ENCODE measurements at regions not wholly inside any gene's neighbourhood (a gene's known extent, or its start where the extent isn't known, plus 50 kb on each side); places are given as distances from the start of the nearest gene placed in this dataset.
"Not testable (repeated sequence)": the region's sequence is repeated elsewhere in the genome, so short reads cannot be mapped to it uniquely, and the experiment has no call there.

DNA sequence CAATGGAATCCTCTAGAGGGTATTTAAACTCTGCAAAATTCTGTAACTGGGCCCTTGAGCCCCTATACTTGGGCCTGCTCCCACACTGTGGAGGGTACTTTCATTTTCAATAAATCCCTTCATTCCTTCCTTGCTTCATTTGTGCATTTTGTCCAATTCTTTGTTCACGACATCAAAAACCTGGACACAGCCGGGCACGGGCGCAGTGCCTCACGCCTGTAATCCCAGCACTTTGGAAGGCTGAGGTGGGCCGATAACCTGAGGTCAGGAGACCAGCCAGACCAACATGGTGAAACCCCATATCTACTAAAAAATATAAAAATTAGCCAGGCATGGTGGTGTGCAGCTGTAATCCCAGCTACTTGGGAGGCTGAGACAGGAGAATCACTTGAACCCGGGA is 714.9 kb upstream of the NOVA1 start:
- H3K4me1 Mint-ChIP-seq (ENCODE audit: low read depth); H3K36me3 Mint-ChIP-seq (ENCODE audit: low read depth); H3K4me3 Mint-ChIP-seq (ENCODE audit: low read depth); DNase-seq (ENCODE audit: low spot score); H3K27me3 Mint-ChIP-seq (ENCODE audit: low read depth); intact Hi-C loops (cut with micrococcal nuclease); H3K27ac Mint-ChIP-seq: not testable (repeated sequence)
- peaks cover 64% of the 10 kb centered on the region for H3K9me3 Mint-ChIP-seq

DNA sequence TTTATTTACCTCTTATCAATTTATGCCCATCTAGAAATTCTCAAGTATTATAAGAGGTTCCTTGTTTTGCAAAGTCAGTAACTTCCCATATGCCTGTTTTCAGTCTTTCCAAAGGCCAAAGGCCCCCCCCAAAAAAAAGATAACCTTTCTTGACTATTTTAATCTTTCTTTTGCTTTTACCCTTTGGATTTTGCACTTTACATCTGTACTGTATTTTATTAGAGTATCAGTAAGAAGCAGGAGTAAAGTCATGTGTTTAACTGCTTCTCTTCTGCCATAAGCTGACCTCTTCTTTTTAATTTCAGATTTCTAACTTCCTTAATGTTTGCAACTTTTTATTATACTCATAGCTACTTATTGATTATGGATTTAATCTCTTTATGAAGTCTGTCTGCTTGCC is 716.4 kb upstream of the NOVA1 start:
- Mint-ChIP-seq H3K4me3 (ENCODE audit: low read depth) (no peak overlapping the region), H3K36me3 (ENCODE audit: low read depth) (no peaks in the 10 kb centered on the region), H3K4me1 (ENCODE audit: low read depth) (no peaks in the 10 kb centered on the region), H3K27me3 (ENCODE audit: low read depth) (no peaks in the 10 kb centered on the region), H3K9me3 (peaks cover 61% of the 10 kb centered on the region), H3K27ac (no peak overlapping the region)
- intact Hi-C loops (cut with micrococcal nuclease), result no loop called here
- no peak for DNase-seq (ENCODE audit: low spot score)

DNA sequence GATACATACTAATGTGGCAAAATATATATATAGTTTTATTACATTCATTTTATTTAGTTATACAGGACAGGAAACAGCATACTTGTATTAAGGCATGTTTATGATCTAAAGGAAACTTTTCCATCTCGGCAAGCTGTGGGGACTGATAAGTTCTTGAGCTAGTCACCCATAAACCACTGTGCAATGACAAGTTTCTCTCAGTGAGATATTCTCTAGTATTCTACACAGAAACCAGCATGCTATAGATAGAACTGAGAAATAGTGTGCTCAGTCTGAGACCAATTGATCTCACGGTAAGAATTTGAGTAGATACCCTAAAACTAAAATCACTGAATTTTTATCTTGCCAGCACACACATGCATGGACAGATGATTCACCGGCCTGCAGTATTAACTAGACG is 717.6 kb upstream of the NOVA1 start:
- Mint-ChIP-seq H3K4me1 (ENCODE audit: low read depth) (no peaks in the 10 kb centered on the region), H3K4me3 (ENCODE audit: low read depth) (no peak overlapping the region), H3K36me3 (ENCODE audit: low read depth) (no peaks in the 10 kb centered on the region), H3K27ac (no peak overlapping the region), H3K9me3 (peaks cover 56% of the 10 kb centered on the region), H3K27me3 (ENCODE audit: low read depth) (no peaks in the 10 kb centered on the region)
- no peak for DNase-seq (ENCODE audit: low spot score)
- intact Hi-C loops (cut with micrococcal nuclease), result no loop called here

DNA sequence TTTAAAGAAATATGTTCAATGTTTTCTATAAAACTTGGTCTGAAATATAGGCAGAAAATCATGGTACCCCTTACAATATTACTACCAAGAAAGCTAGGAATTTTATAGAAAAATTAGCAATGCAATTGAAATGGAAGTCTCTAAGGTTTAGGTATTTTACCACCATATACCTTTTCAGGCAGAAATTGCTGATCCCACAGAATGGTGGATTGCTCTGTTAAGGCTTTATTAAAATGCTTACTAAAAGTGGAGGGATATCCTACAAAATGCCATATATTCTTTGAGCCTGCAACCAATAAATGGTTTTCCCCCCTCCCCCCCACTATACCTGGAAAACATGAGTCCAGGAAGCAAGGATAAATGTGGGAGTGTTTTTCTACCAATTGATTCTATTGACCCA is 718.1 kb upstream of the NOVA1 start:
- Mint-ChIP-seq H3K27ac (no peak overlapping the region), H3K27me3 (ENCODE audit: low read depth) (no peaks in the 10 kb centered on the region), H3K4me3 (ENCODE audit: low read depth) (no peak overlapping the region), H3K9me3 (peaks cover 53% of the 10 kb centered on the region), H3K36me3 (ENCODE audit: low read depth) (no peaks in the 10 kb centered on the region), H3K4me1 (ENCODE audit: low read depth) (no peaks in the 10 kb centered on the region)
- DNase-seq (ENCODE audit: low spot score), result no peak
- intact Hi-C loops (cut with micrococcal nuclease), result no loop called here

DNA sequence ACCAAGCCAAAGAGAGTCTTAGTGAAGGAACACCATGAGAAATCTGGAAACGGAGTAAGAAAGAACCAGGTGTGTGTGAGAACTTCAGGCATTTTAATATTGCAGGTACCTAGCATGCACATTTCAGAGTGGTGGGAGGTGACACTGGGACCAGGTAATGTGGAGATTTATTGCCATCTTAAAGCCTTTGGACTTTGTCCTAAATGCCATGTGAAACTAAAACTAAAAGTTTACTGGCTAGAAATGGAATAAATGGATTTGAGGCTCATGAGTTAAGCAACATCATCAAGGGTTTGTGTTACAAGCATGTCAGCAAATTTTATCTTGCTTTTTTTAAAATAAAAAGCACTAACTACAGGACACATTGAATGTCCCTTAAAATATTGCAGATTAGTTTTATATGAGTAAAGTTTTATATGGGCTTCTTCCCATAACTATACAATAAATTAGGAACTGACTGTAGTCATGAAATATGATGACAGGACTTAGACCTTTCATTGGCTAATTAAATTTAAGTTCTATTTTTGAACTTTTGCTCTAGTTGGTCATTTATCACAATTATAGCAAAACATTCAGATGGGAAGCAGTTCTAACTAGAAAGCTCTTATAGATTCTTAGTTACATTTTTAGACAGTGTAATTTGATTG is 721.1 kb upstream of the NOVA1 start:
- Mint-ChIP-seq H3K9me3 (peaks cover 49% of the 10 kb centered on the region), H3K36me3 (ENCODE audit: low read depth) (no peaks in the 10 kb centered on the region), H3K27ac (no peak overlapping the region), H3K4me1 (ENCODE audit: low read depth) (no peaks in the 10 kb centered on the region), H3K4me3 (ENCODE audit: low read depth) (no peak overlapping the region), H3K27me3 (ENCODE audit: low read depth) (no peaks in the 10 kb centered on the region)
- no peak for DNase-seq (ENCODE audit: low spot score)
- intact Hi-C loops (cut with micrococcal nuclease), result no loop called here

DNA sequence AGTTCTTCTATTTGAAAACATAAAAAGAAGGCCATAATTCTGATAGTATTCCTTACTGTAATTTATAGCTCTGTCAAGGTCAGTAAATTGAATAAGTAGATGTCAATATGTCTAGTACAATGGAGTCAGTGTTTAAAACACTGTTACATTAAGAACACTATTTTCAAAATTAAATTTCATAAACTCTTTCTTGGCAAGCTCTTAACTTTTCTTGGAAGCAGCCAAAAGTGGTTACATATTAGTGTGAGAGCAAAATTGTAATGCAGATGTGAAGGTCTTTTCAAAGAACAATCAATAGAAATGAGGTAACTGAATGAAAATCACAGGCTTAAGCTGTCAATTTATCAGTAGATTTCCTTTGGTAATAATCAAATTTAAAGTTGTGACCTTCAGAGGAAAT is 722.4 kb upstream of the NOVA1 start:
- DNase-seq (ENCODE audit: low spot score), result no peak
- Mint-ChIP-seq H3K4me3 (ENCODE audit: low read depth) (no peak overlapping the region), H3K9me3 (peaks cover 45% of the 10 kb centered on the region), H3K27ac (no peak overlapping the region), H3K4me1 (ENCODE audit: low read depth) (no peaks in the 10 kb centered on the region), H3K27me3 (ENCODE audit: low read depth) (no peaks in the 10 kb centered on the region), H3K36me3 (ENCODE audit: low read depth) (no peaks in the 10 kb centered on the region)
- intact Hi-C loops (cut with micrococcal nuclease), result no loop called here

DNA sequence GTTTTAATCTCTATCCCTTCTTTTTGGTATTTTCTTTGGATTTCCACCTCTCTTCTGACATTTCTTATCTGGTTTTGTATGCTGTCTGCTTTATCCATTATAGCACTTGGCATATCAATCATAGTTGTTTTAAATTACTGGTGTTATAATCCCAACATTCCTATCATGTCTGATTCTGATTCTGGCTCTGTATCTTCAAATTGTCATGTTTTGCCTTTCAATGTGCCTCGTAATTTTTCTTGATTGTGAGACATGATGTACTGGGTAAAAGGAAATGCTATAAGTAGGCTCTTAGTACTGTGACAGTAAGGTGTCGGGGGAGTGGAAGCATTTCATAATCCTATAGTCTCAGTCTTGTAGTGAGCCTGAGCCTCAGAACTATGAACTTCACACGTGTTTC is 729.3 kb upstream of the NOVA1 start:
- Mint-ChIP-seq H3K27ac (no peak overlapping the region), H3K36me3 (ENCODE audit: low read depth) (no peaks in the 10 kb centered on the region), H3K4me1 (ENCODE audit: low read depth) (no peaks in the 10 kb centered on the region), H3K27me3 (ENCODE audit: low read depth) (no peaks in the 10 kb centered on the region), H3K9me3 (peaks cover 59% of the 10 kb centered on the region), H3K4me3 (ENCODE audit: low read depth) (no peak overlapping the region)
- intact Hi-C loops (cut with micrococcal nuclease), result no loop called here
- DNase-seq (ENCODE audit: low spot score), result no peak

DNA sequence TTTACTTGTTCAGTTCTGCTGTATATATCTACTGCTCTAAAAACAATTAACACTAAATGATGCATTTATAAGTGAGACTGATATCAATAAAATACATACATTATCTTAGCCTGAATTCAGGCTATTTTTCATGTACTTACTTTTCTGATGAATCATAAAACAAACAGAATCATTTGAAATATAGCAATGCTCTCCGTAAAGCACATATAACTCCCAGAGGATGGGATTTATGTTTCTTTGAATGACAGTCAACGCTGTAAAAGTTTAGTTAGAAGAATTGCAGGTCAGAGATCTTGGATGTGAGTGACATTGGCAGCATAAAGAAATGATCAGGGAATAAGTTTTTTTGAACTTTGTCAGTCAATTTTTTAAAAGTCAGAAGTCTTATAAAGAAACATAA is 740.2 kb upstream of the NOVA1 start:
- DNase-seq (ENCODE audit: low spot score), result no peak
- Mint-ChIP-seq H3K4me3 (ENCODE audit: low read depth) (no peak overlapping the region), H3K27ac (no peak overlapping the region), H3K4me1 (ENCODE audit: low read depth) (no peaks in the 10 kb centered on the region), H3K9me3 (peaks cover 69% of the 10 kb centered on the region), H3K36me3 (ENCODE audit: low read depth) (no peaks in the 10 kb centered on the region), H3K27me3 (ENCODE audit: low read depth) (no peaks in the 10 kb centered on the region)
- intact Hi-C loops (cut with micrococcal nuclease), result no loop called here

DNA sequence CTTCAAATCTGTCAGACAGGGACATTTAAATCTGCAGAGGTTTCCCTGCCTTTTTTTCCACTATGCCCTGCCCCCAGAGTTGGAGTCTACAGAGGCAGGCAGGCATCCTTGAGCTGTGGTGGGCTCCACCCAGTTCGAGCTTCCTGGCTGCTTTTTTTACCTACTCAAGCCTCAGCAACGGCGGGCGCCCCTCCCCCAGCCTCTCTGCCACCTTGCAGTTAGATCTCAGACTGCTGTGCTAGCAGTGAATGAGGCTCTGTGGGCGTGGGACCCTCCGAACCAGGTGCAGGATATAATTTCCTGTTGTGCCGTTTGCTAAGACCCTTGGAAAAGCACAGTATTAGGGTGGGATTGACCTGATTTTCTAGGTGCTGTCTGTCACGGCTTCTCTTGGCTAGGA is 765.2 kb upstream of the NOVA1 start:
- H3K4me1 Mint-ChIP-seq (ENCODE audit: low read depth); intact Hi-C loops (cut with micrococcal nuclease): not testable (repeated sequence)

DNA sequence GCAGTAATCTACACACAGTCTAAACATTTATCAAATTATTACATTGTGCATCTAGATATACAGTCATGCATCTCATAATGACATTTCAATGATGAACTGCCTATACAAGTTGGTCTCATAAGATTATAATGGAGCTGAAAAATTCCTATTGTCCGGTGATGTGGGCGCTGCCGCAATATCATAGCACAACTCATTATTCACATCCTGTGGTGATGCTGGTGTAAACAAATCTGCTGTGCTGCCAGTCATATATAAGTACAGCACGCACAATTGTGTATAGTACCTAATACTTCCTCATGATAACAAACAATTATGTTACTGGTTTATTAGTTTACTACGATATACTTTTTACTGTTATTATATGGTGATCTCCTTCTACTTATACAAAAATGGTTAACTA is 768.8 kb upstream of the NOVA1 start:
- DNase-seq (ENCODE audit: low spot score), result no peak
- intact Hi-C loops (cut with micrococcal nuclease), result no loop called here
- no peaks in the 10 kb centered on the region for H3K36me3 Mint-ChIP-seq (ENCODE audit: low read depth)
- H3K4me1 Mint-ChIP-seq (ENCODE audit: low read depth), result no peaks in the 10 kb centered on the region
- peaks cover 25% of the 10 kb centered on the region for H3K9me3 Mint-ChIP-seq
- no peaks in the 10 kb centered on the region for H3K27me3 Mint-ChIP-seq (ENCODE audit: low read depth)
- H3K27ac Mint-ChIP-seq, result no peak overlapping the region
- H3K4me3 Mint-ChIP-seq (ENCODE audit: low read depth), result no peak overlapping the region

More for the DNA sequence above, 765.2 kb upstream of the NOVA1 start:
- H3K27me3 Mint-ChIP-seq (ENCODE audit: low read depth); DNase-seq (ENCODE audit: low spot score); H3K27ac Mint-ChIP-seq; H3K36me3 Mint-ChIP-seq (ENCODE audit: low read depth); H3K4me3 Mint-ChIP-seq (ENCODE audit: low read depth): not testable (repeated sequence)
- peaks cover 46% of the 10 kb centered on the region for H3K9me3 Mint-ChIP-seq

DNA sequence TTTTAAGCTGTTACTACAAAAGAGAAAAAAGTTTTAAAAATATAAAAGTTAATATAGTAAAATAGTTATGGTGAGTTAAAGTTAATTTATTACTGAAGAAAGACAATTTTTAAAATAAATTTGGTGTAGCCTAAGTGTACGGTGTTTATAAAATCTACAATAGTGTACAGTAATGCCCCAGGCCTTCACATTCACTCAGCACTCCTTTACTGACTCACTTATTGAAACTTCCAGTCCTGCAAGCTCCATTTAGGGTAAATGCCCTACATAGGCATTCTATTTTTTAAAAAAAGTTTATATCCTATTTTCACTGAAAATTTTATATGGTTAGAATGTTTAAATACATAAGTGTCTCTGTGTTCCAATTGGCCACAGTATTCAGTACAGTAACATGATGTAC is 769.5 kb upstream of the NOVA1 start:
- Mint-ChIP-seq H3K4me1 (ENCODE audit: low read depth) (no peaks in the 10 kb centered on the region), H3K36me3 (ENCODE audit: low read depth) (no peaks in the 10 kb centered on the region), H3K4me3 (ENCODE audit: low read depth) (no peak overlapping the region), H3K9me3 (peaks cover 24% of the 10 kb centered on the region), H3K27ac (no peak overlapping the region), H3K27me3 (ENCODE audit: low read depth) (no peaks in the 10 kb centered on the region)
- intact Hi-C loops (cut with micrococcal nuclease), result no loop called here
- no peak for DNase-seq (ENCODE audit: low spot score)

DNA sequence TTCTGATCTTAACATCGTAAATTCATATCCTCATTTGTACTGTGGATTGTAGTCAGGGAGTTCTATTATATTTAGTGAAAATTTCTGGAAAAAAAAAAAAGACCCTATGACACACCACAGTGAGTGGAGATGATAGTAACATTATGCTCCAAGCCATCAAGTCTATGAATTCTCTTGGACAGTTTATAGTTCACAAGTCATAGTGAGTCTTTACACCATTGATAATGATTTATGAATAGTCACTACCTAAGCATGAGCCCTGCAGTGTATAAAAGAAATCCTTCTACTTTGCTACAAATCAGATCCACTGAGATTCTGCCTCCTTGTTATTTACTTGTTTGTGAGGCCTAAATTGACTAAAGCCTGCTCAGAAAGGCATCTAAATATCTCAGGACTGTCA is 772.2 kb upstream of the NOVA1 start:
- H3K4me1 Mint-ChIP-seq (ENCODE audit: low read depth), result no peaks in the 10 kb centered on the region
- no peak for DNase-seq (ENCODE audit: low spot score)
- H3K27me3 Mint-ChIP-seq (ENCODE audit: low read depth), result no peaks in the 10 kb centered on the region
- no peaks in the 10 kb centered on the region for H3K36me3 Mint-ChIP-seq (ENCODE audit: low read depth)
- no peak overlapping the region for H3K27ac Mint-ChIP-seq
- intact Hi-C loops (cut with micrococcal nuclease), result no loop called here
- no peak overlapping the region for H3K4me3 Mint-ChIP-seq (ENCODE audit: low read depth)
- peaks cover 25% of the 10 kb centered on the region for H3K9me3 Mint-ChIP-seq

DNA sequence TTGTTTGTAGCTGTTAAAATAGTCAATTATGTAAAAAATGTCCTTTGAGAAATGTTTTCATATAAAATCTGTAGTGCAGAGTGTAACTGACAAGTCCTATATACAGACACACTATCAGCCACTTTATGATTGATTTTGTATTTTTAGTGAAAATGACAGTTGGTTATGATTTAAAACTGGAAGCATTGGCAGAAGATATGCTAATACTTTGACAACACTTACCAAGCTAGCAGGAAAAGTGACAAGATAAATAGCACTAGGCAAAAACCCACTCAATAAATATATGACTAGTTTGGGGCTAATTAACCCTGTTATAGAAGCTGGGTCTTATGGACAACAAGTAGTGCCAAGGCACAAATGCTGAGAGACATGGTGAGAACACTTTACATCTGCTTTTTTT is 772.9 kb upstream of the NOVA1 start:
- Mint-ChIP-seq H3K4me3 (ENCODE audit: low read depth) (no peak overlapping the region), H3K27ac (no peak overlapping the region)

DNA sequence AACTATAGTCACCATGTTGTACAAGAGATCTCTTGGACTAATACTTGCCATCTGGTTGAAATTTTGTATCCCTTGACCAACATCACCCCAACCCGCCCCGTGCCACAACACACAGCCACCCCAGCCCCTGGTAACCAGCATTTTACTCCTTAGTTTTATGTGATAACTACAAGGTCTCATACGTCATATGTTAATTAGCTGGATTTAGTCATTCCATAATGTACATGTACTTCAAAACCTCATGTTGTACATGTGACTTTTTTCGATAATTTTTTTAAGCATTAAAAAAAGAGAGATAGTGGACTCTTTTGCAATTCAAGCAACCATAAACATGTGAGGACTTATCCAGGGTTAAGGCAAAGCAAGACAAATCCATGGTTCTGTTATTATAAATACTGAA is 773.4 kb upstream of the NOVA1 start:
- no peaks in the 10 kb centered on the region for H3K27me3 Mint-ChIP-seq (ENCODE audit: low read depth)
- no peaks in the 10 kb centered on the region for H3K36me3 Mint-ChIP-seq (ENCODE audit: low read depth)
- no peak overlapping the region for H3K4me3 Mint-ChIP-seq (ENCODE audit: low read depth)
- H3K27ac Mint-ChIP-seq, result no peak overlapping the region
- peaks cover 30% of the 10 kb centered on the region for H3K9me3 Mint-ChIP-seq
- intact Hi-C loops (cut with micrococcal nuclease), result no loop called here
- H3K4me1 Mint-ChIP-seq (ENCODE audit: low read depth), result no peaks in the 10 kb centered on the region
- no peak for DNase-seq (ENCODE audit: low spot score)

More for the DNA sequence above, 772.9 kb upstream of the NOVA1 start:
- Mint-ChIP-seq H3K27me3 (ENCODE audit: low read depth) (no peaks in the 10 kb centered on the region), H3K4me1 (ENCODE audit: low read depth) (no peaks in the 10 kb centered on the region), H3K36me3 (ENCODE audit: low read depth) (no peaks in the 10 kb centered on the region), H3K9me3 (peaks cover 30% of the 10 kb centered on the region)
- intact Hi-C loops (cut with micrococcal nuclease), result no loop called here
- no peak for DNase-seq (ENCODE audit: low spot score)
